Muscle layer of duodenum (tissue), 2 donors: ENCODE measurements at regions not wholly inside any gene's neighbourhood (a gene's known extent, or its start where the extent isn't known, plus 50 kb on each side); places are given as distances from the start of the nearest gene placed in this dataset.

Experiments
- H3K27ac ChIP-seq: one replicate; pipeline ENCODE4 v1.7.0; 2013; ENCODE audit warnings: mild to moderate bottlenecking, low read length
- H3K27me3 ChIP-seq: one replicate; pipeline ENCODE4 v1.7.0; 2013; ENCODE audit warnings: low read depth, mild to moderate bottlenecking, control low read depth, low read length
- H3K36me3 ChIP-seq, 2 donors: one replicate each; pipeline ENCODE4 v1.7.0; 2013; ENCODE audit warnings: low read length in 2 of 2, control low read depth in 1 of 2, mild to moderate bottlenecking in 1 of 2; ENCODE audit not compliant: insufficient read depth in 2 of 2, control insufficient read depth in 1 of 2
- H3K4me1 ChIP-seq, 2 donors: one replicate each; pipeline ENCODE4 v1.7.0; 2013; ENCODE audit warnings: low read length in 2 of 2, mild to moderate bottlenecking in 2 of 2, control low read depth in 1 of 2, moderate library complexity in 1 of 2; ENCODE audit not compliant: insufficient read depth in 2 of 2, control insufficient read depth in 1 of 2
- H3K4me3 ChIP-seq, 2 donors: one replicate each; pipeline ENCODE4 v1.7.0; 2013; ENCODE audit warnings: low read length in 2 of 2, low read depth in 1 of 2, mild to moderate bottlenecking in 1 of 2
- H3K9me3 ChIP-seq, 2 donors: one replicate each; pipeline ENCODE4 v1.7.0; 2013; ENCODE audit warnings: low read length in 2 of 2, control low read depth in 1 of 2, mild to moderate bottlenecking in 1 of 2; ENCODE audit not compliant: control insufficient read depth in 1 of 2
- donor health status: healthy.

DNA sequence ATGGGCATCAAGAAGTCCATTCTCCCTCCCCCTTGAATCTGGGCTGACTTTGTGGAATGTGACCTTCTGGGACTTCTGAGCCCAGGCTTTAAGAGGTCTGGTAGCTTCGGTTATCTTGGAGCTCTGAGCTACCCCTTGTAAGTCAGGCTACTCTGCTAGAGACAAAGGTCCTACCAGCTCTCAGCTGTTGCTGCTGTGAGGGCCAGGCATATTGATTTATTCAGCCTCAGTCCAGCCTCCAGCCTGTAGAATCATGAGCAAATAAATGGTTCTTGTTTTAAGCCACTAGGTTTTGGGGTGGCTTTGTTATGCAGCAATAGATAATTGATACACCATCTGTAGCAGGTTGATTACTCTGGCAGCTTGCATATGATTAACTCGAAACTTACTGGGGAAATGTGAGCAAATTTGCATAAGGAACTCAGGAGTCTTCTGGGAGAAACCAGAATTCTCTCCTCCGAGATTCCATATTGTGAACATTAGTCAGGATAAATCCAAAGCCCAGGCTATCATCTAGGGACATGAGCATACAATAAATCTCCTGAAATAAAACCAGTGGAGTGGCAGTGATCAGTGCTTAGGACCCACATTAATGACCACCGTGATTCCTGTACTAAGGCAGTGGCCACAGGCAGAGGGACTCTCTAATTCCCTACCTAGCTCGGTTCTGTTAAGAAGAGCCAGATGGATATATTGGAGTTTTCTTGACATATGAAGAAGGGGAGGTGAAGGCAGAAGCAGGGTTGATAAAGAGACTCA is 336.1 kb downstream of the CDC5L start:
- Histone ChIP-seq H3K4me3 (no peak overlapping the region), H3K27me3 (no peaks in the 10 kb centered on the region), H3K4me1 (no peaks in the 10 kb centered on the region), H3K27ac (no peak overlapping the region), H3K9me3 (no peaks in the 10 kb centered on the region), H3K36me3 (no peaks in the 10 kb centered on the region)

DNA sequence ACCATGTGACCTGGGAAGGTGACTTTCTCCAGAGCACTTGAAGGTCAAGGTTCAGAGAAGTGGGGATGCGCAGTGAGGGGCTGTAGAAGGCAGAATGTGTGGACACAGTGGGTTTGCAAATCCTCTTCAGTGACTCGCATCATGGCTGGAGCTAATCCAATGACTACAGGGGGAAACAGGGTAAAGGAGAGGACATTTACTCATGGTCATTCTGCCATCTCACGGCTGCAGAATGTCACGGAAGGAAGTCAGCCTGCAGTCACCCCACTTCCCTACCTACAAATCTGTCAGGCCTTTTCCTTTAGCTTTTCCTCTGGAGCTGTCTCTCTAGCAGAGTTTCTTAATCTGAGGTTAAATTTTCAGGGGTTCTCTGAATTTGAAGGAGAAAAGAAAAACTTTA is 337.6 kb downstream of the CDC5L start:
- H3K4me3 ChIP-seq = no peak overlapping the region
- H3K9me3 ChIP-seq = no peaks in the 10 kb centered on the region

DNA sequence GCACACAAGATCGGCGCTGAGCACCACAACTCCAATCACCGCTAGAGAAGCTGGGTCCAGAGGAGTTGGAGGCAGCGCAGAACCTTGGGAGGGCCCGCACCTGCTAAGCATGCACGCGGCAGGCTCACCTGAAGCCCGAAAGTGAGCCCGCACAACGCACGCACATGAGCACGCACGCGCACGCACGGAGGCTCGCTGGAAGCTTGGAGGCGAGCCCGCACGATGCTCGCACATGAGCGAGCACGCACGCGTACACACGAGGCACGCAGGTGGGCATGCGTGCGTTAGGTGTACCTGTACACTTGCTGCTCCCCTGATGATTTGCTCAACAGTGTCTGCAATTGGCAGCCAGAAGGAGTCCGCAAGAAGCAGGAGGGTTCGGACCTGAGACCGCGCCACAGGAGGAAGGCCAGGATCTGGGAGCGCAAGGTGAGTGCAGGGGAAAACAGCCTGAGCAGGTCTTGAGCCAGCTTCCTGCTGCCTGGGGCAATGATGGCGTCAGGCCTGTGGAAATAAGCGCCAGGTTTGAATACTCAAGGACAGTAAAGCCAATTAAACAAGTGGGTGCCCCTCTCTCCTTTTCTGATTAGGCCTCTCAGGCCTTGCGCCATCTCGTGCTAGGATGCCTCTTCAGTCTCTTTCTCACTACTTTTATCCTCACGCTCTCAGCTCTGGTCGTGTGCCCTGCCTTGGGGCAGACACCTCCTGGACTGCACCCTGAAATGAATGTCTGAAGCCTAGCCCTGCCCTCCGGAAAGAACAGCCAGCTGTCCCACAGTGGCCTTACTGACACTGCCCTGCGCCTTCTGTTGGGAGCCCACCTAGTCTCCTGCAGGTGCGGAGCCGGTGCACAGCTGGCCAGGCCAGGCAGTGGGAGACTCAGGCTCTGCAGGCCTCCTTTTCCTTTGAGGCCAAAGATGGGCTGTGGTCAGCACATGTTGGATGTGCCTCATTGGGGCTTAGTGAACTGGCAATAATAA is 340.4 kb downstream of the CDC5L start:
- no peaks in the 10 kb centered on the region for H3K36me3 ChIP-seq
- H3K9me3 ChIP-seq = no peaks in the 10 kb centered on the region
- no peak overlapping the region for H3K27ac ChIP-seq
- H3K4me3 ChIP-seq = no peak overlapping the region
- H3K27me3 ChIP-seq = no peaks in the 10 kb centered on the region
- no peaks in the 10 kb centered on the region for H3K4me1 ChIP-seq

More for the DNA sequence above, 337.6 kb downstream of the CDC5L start:
- Histone ChIP-seq H3K4me1 (no peaks in the 10 kb centered on the region), H3K27ac (no peak overlapping the region), H3K36me3 (no peaks in the 10 kb centered on the region), H3K27me3 (no peaks in the 10 kb centered on the region)

DNA sequence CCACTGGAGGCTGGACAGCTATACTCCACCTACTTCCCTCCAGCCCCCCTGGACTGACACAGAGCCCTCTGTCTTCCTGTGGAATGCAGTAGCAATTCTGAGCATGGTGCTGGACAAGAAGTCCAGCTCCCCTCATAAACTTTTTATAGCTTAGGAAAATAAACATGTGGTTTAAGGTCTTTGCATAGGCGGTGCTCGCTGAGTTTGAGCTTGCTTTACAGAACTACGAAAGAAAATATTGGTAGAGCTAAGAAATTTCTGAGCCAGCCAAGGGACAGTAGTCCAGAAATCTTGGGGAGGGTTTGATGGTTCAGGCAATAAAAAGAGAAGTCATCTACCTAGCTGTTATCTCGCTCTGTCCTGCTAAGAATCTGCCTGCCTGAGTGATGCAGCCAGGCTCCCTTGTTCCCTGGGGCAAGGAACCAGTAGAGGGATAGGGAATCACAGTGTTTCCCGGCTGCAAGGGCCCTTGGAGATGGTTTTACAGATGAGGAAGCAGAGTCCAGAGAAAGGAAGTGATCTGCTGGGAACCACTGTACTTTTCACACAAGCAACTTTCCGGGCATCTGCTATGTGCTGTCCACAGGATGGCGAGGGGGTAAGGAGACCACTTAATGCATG is 343.4 kb downstream of the CDC5L start:
- Histone ChIP-seq H3K4me3 (no peak overlapping the region), H3K4me1 (peaks cover 5 to 7% of the 10 kb centered on the region in 2 donors), H3K27me3 (no peaks in the 10 kb centered on the region), H3K9me3 (no peaks in the 10 kb centered on the region), H3K27ac (no peak overlapping the region), H3K36me3 (no peaks in the 10 kb centered on the region)

DNA sequence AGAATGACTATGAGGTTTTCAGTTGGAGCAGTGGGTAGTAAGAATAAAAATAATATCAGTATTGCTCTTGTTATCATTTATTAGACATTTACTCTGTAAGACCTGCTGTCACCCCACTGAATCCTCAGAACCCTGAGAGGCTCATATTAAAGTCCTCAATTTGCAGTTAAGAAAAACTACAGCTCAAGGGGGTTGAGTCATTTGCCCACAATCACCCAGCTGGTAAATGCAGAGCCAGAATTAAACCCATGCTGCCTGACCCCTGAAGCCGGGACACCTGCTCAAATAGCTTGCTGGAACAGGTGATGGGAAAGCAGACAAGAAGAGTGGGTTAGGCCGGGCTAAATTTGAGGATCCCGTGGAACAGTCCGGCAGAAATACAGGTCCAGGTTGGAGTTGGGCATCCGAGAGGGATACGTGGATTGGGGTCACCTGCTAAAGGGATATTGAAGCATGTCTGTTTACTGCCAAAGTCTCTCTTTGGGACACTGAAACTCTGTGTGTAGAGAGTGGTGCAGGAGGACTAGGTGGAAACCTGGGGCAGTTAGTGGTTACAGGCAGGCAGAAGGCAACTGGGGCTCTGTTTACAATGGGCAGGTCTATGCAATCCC is 344.1 kb downstream of the CDC5L start:
- Histone ChIP-seq H3K27ac (no peak overlapping the region), H3K4me3 (no peak overlapping the region), H3K36me3 (no peaks in the 10 kb centered on the region), H3K27me3 (no peaks in the 10 kb centered on the region), H3K4me1 (peaks cover 5 to 7% of the 10 kb centered on the region in 2 donors), H3K9me3 (no peaks in the 10 kb centered on the region)

DNA sequence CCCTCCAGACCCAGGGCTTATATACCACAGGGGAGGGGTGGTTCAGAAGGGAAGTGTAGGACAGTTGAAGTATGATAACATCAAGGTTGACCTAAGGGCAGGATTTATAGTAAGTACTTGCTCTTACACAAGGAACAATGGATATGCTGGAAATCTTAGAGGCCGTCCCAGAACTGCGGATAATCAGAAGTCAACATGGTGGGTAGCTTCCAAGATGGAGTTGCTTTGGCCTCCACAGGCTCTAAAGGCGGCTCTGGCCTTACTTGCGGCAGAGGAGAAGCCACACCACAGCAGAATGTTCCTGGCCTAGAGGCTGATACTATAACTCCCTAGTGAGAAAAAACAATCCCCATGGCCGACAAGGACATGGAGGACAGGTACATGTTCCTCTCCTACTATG is 344.7 kb downstream of the CDC5L start:
- H3K4me3 ChIP-seq = no peak overlapping the region
- H3K9me3 ChIP-seq = no peaks in the 10 kb centered on the region
- H3K36me3 ChIP-seq = no peaks in the 10 kb centered on the region
- no peaks in the 10 kb centered on the region for H3K27me3 ChIP-seq
- no peak overlapping the region for H3K27ac ChIP-seq
- peaks cover 5 to 7% of the 10 kb centered on the region in 2 donors for H3K4me1 ChIP-seq

DNA sequence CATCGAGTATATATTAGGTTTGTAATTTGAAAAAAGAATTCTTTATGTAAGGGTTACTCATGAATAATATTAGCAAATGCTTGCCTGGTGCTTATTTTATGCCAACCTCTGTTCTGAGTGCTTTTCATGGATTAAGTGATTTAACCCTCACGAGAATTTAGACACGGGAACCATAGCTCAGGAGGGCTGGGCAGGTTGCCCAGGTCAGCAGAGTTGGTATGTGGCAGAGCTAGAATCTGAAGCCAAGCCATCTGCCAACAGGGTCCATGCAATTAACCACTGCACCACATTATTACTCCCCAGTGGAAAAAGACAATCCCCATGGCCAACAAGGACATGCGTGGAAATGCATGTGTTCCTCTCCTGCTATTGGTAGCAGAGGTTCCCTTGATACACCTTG is 345.6 kb downstream of the CDC5L start:
- Histone ChIP-seq H3K27me3 (no peaks in the 10 kb centered on the region), H3K4me3 (no peak overlapping the region), H3K27ac (no peak overlapping the region), H3K9me3 (no peaks in the 10 kb centered on the region), H3K4me1 (peaks cover 5 to 9% of the 10 kb centered on the region in 2 donors), H3K36me3 (no peaks in the 10 kb centered on the region)

DNA sequence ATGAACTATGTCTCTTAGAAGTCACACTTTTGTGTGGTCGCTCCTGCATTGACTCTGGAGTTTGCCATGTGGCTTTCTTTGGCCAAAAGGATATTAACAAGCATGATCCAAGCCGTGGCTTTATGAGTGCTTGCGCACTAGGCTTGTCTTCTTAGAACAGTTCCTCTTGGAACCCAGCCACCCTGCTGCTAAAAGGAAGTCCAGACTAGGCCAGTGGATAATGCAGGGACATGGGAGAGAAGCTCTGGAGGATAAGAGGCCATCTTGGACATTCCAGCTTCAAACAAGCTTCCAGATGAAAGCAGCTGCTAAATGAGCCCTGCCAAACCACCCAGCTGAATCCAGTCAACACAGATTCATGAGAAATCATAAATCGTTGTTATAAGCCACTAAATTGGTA is 346.4 kb downstream of the CDC5L start:
- H3K27ac ChIP-seq = no peak overlapping the region
- no peaks in the 10 kb centered on the region for H3K36me3 ChIP-seq
- H3K9me3 ChIP-seq = no peaks in the 10 kb centered on the region
- peaks cover 5 to 17% of the 10 kb centered on the region in 2 donors for H3K4me1 ChIP-seq
- no peak overlapping the region for H3K4me3 ChIP-seq
- no peaks in the 10 kb centered on the region for H3K27me3 ChIP-seq

DNA sequence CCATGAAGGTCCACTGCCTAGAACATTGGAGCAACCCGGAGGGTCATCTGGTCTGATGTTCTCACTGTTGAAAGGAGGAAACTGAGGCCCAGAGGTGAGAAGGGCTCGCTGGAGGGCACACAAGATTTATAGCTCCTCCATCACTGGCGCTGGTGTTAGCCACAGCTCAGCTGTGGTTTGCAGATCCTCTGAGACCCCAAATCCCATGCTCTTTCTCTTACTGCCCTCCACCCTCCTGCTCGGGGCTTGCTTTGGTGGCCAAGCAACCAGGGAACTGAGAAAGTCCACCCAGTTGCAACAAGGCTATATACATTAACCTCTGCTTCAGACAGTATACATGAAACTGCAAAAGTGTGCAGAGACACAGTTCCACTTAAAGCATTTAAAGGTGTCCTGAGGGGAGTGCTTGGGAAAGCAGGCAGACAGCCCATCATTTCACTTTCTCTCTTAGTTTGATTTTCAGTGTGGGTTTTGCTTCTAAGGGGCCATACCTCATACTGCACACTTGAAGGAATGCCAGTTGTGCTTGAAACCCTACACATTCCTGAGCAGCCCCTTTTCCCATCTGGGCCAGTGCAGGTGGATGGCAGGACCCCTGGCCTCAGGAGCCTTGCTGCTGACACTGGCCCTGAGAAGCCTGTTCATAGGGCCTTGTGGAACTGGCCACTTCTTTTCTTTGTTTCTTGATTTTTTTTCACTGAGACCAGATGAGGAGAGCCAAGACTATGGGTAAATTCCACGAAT is 347.6 kb downstream of the CDC5L start:
- H3K27ac ChIP-seq = no peak overlapping the region
- no peaks in the 10 kb centered on the region for H3K9me3 ChIP-seq
- peaks cover 5 to 17% of the 10 kb centered on the region in 2 donors for H3K4me1 ChIP-seq
- H3K27me3 ChIP-seq = no peaks in the 10 kb centered on the region
- H3K36me3 ChIP-seq = no peaks in the 10 kb centered on the region
- H3K4me3 ChIP-seq = no peak overlapping the region

DNA sequence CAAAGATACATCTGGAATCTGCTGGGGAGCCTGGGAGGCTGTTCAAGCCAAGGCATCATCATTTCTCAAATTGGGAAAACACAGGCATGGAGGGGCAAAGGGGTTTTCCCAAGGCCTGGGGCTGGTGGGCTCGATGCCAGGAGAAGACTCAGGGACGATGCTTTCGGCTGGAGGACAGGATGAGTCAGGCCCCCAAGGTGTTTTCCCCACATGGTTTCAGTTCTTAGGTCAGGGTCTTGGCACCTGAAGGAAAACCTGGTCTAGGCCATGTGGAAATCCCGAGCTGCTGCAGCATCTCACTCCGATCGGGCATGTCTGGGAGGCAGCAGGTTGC is 348.1 kb downstream of the CDC5L start:
- H3K27me3 ChIP-seq = no peaks in the 10 kb centered on the region
- H3K9me3 ChIP-seq = no peaks in the 10 kb centered on the region
- no peak overlapping the region for H3K4me3 ChIP-seq
- H3K36me3 ChIP-seq = no peaks in the 10 kb centered on the region
- no peak overlapping the region for H3K27ac ChIP-seq
- H3K4me1 ChIP-seq = peaks cover 5 to 17% of the 10 kb centered on the region in 2 donors
